ENCODE measurements at regions not wholly inside any gene's neighbourhood (a gene's known extent, or its start where the extent isn't known, plus 50 kb on each side); places are given as distances from the start of the nearest gene placed in this dataset.

- TF ChIP-seq CTCF (conservative IDR thresholded peaks at IDR 0.05; ENCODE audit: low read depth, low read length), result no peak
- TF ChIP-seq EZH2 (IDR thresholded peaks at IDR 0.05; ENCODE audit: borderline replicate concordance, low read depth, low read length, poor library complexity, severe bottlenecking), result no peak
Measured at GRCh38 chr2:160621748-160622147, 128.1 kb upstream of the RBMS1 start.
